ENCODE measurements at regions not wholly inside any gene's neighbourhood (a gene's known extent, or its start where the extent isn't known, plus 50 kb on each side); places are given as distances from the start of the nearest gene placed in this dataset.

- no peak for DNase-seq (ENCODE audit: extremely low read depth, insufficient read length)
- H3K4me3 ChIP-seq (replicated peaks; ENCODE audit: low read depth, low read length) = no peak overlapping the region
- TF ChIP-seq CTCF (IDR thresholded peaks at IDR 0.05; ENCODE audit: insufficient read depth, low read length, poor library complexity, severe bottlenecking) = no peak
- H3K27me3 ChIP-seq (replicated peaks; ENCODE audit: control insufficient read depth, insufficient read depth, low read length) = no peaks in the 10 kb centered on the region
- H3K36me3 ChIP-seq (ENCODE audit: control insufficient read depth, insufficient read depth, low read length) = no peaks in the 10 kb centered on the region
Measured at GRCh38 chr19:31838163-31838815, 489.1 kb upstream of the TSHZ3 start.

GRCh38 chr19:31840371-31840770, 491.1 kb upstream of the TSHZ3 start:
- DNase-seq (ENCODE audit: extremely low read depth, insufficient read length) = no peak
- H3K4me3 ChIP-seq (replicated peaks; ENCODE audit: low read depth, low read length) = no peak overlapping the region
- TF ChIP-seq CTCF (IDR thresholded peaks at IDR 0.05; ENCODE audit: insufficient read depth, low read length, poor library complexity, severe bottlenecking) = no peak
- no peaks in the 10 kb centered on the region for H3K36me3 ChIP-seq (ENCODE audit: control insufficient read depth, insufficient read depth, low read length)
- no peaks in the 10 kb centered on the region for H3K27me3 ChIP-seq (replicated peaks; ENCODE audit: control insufficient read depth, insufficient read depth, low read length)

- TF ChIP-seq CTCF (IDR thresholded peaks at IDR 0.05; ENCODE audit: insufficient read depth, low read length, poor library complexity, severe bottlenecking) = no peak
- Histone ChIP-seq H3K36me3 (ENCODE audit: control insufficient read depth, insufficient read depth, low read length) (no peaks in the 10 kb centered on the region), H3K27me3 (replicated peaks; ENCODE audit: control insufficient read depth, insufficient read depth, low read length) (no peaks in the 10 kb centered on the region), H3K4me3 (replicated peaks; ENCODE audit: low read depth, low read length) (no peak overlapping the region)
- DNase-seq (ENCODE audit: extremely low read depth, insufficient read length) = no peak
Measured at GRCh38 chr19:31841755-31842154, 492.5 kb upstream of the TSHZ3 start.

GRCh38 chr19:31863122-31863521, 482.3 kb upstream of the ZNF507 start:
- TF ChIP-seq CTCF (IDR thresholded peaks at IDR 0.05; ENCODE audit: insufficient read depth, low read length, poor library complexity, severe bottlenecking) = no peak
- Histone ChIP-seq H3K36me3 (ENCODE audit: control insufficient read depth, insufficient read depth, low read length) (no peaks in the 10 kb centered on the region), H3K4me3 (replicated peaks; ENCODE audit: low read depth, low read length) (no peak overlapping the region), H3K27me3 (replicated peaks; ENCODE audit: control insufficient read depth, insufficient read depth, low read length) (no peaks in the 10 kb centered on the region)
- DNase-seq (ENCODE audit: extremely low read depth, insufficient read length) = no peak

GRCh38 chr19:31874313-31874712, 471.1 kb upstream of the ZNF507 start:
- H3K36me3 ChIP-seq (ENCODE audit: control insufficient read depth, insufficient read depth, low read length) = no peaks in the 10 kb centered on the region
- no peak for TF ChIP-seq CTCF (IDR thresholded peaks at IDR 0.05; ENCODE audit: insufficient read depth, low read length, poor library complexity, severe bottlenecking)
- H3K4me3 ChIP-seq (replicated peaks; ENCODE audit: low read depth, low read length) = no peak overlapping the region
- H3K27me3 ChIP-seq (replicated peaks; ENCODE audit: control insufficient read depth, insufficient read depth, low read length) = no peaks in the 10 kb centered on the region
- DNase-seq (ENCODE audit: extremely low read depth, insufficient read length) = no peak

GRCh38 chr19:31875591-31875990, 469.8 kb upstream of the ZNF507 start:
- TF ChIP-seq CTCF (IDR thresholded peaks at IDR 0.05; ENCODE audit: insufficient read depth, low read length, poor library complexity, severe bottlenecking) = no peak
- peak; percentile 3 for DNase-seq (ENCODE audit: extremely low read depth, insufficient read length)
- Histone ChIP-seq H3K4me3 (replicated peaks; ENCODE audit: low read depth, low read length) (no peak overlapping the region), H3K27me3 (replicated peaks; ENCODE audit: control insufficient read depth, insufficient read depth, low read length) (no peaks in the 10 kb centered on the region), H3K36me3 (ENCODE audit: control insufficient read depth, insufficient read depth, low read length) (no peaks in the 10 kb centered on the region)
